Ishikawa (cell line): ENCODE measurements at regions not wholly inside any gene's neighbourhood (a gene's known extent, or its start where the extent isn't known, plus 50 kb on each side); places are given as distances from the start of the nearest gene placed in this dataset.

Experiments
- CEBPB ChIP-seq: IDR thresholded peaks from 2 replicates; pipeline ENCODE4 v1.6.1; 2012
- CREB1 ChIP-seq: IDR thresholded peaks from 2 replicates; pipeline ENCODE4 v1.6.1; 2012; ENCODE audit warnings: low read depth
- EGR1 ChIP-seq: IDR thresholded peaks from 2 replicates; pipeline ENCODE4 v1.6.1; 2012
- EP300 ChIP-seq: IDR thresholded peaks from 2 replicates; pipeline ENCODE4 v1.6.1; 2012; ENCODE audit warnings: borderline replicate concordance
- FOXM1 ChIP-seq: IDR thresholded peaks from 2 replicates; pipeline ENCODE4 v1.6.1; 2012; ENCODE audit warnings: low read depth, borderline replicate concordance
- NFIC ChIP-seq: IDR thresholded peaks from 2 replicates; pipeline ENCODE4 v1.6.1; 2012
- RAD21 ChIP-seq: IDR thresholded peaks from 2 replicates; pipeline ENCODE4 v1.6.1; 2012; ENCODE audit warnings: low read depth
- TAF1 ChIP-seq: IDR thresholded peaks from 2 replicates; pipeline ENCODE4 v1.6.1; 2012; ENCODE audit warnings: low read depth, mild to moderate bottlenecking
- TCF12 ChIP-seq: IDR thresholded peaks from 2 replicates; pipeline ENCODE4 v1.6.1; 2012; ENCODE audit warnings: low read depth
- TEAD4 ChIP-seq: IDR thresholded peaks from 2 replicates; pipeline ENCODE4 v1.6.1; 2012
- YY1 ChIP-seq: IDR thresholded peaks from 2 replicates; pipeline ENCODE4 v1.6.1; 2012; ENCODE audit warnings: low read depth
- ZBTB7A ChIP-seq: IDR thresholded peaks from 2 replicates; pipeline ENCODE4 v1.6.1; 2012; ENCODE audit warnings: low read depth
- TF ChIP-seq, protein P1 (sequence below): IDR thresholded peaks from 2 replicates; pipeline ENCODE4 v1.6.1; 2012; ENCODE audit warnings: low read depth, mild to moderate bottlenecking
- TF ChIP-seq, protein P2 (sequence below): IDR thresholded peaks from 2 replicates; pipeline ENCODE4 v1.6.1; 2012
- TF ChIP-seq, protein P3 (sequence below): IDR thresholded peaks from 2 replicates; pipeline ENCODE4 v1.6.1; 2012

DNA sequence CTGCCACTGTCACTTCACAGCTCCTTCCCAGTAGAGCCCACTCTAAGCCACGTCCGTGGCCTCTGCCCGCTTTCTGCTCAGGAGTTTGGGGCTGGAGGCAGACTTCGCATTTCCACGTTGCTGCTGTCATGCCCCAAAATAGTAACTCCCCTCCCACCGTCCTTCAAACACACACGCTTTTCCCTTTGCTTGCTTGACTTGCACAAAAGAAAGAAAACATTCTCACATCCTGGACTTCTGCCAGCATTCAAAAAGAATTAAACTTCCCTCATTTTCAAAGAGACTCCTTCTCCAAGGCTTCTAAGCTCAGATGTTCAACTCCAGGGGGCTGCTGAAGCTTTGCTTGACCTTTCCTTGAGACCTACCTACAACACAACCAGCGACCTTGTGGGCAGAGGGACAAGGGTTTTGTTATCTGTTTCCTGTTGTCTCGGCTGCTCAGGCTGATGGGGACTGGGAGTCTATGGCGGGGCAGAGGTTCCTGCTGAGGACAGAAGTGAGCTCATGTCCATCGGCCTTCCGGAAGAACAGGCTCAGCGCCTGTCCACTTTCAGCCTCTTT, 263.8 kb upstream of the FOXQ1 start:
- TF ChIP-seq NFIC, result no peak
- no peak for TF ChIP-seq EP300
- TF ChIP-seq EGR1, result no peak
- TF ChIP-seq, protein P1, sequence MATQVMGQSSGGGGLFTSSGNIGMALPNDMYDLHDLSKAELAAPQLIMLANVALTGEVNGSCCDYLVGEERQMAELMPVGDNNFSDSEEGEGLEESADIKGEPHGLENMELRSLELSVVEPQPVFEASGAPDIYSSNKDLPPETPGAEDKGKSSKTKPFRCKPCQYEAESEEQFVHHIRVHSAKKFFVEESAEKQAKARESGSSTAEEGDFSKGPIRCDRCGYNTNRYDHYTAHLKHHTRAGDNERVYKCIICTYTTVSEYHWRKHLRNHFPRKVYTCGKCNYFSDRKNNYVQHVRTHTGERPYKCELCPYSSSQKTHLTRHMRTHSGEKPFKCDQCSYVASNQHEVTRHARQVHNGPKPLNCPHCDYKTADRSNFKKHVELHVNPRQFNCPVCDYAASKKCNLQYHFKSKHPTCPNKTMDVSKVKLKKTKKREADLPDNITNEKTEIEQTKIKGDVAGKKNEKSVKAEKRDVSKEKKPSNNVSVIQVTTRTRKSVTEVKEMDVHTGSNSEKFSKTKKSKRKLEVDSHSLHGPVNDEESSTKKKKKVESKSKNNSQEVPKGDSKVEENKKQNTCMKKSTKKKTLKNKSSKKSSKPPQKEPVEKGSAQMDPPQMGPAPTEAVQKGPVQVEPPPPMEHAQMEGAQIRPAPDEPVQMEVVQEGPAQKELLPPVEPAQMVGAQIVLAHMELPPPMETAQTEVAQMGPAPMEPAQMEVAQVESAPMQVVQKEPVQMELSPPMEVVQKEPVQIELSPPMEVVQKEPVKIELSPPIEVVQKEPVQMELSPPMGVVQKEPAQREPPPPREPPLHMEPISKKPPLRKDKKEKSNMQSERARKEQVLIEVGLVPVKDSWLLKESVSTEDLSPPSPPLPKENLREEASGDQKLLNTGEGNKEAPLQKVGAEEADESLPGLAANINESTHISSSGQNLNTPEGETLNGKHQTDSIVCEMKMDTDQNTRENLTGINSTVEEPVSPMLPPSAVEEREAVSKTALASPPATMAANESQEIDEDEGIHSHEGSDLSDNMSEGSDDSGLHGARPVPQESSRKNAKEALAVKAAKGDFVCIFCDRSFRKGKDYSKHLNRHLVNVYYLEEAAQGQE, result no peak
- TF ChIP-seq FOXM1, result no peak
- TF ChIP-seq TEAD4, result no peak
- TF ChIP-seq CREB1, result no peak
- no peak for TF ChIP-seq YY1
- TF ChIP-seq RAD21, result no peak
- TF ChIP-seq TAF1, result no peak
- TF ChIP-seq ZBTB7A, result no peak
- TF ChIP-seq, protein P2, sequence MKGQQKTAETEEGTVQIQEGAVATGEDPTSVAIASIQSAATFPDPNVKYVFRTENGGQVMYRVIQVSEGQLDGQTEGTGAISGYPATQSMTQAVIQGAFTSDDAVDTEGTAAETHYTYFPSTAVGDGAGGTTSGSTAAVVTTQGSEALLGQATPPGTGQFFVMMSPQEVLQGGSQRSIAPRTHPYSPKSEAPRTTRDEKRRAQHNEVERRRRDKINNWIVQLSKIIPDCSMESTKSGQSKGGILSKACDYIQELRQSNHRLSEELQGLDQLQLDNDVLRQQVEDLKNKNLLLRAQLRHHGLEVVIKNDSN, result no peak
- no peak for TF ChIP-seq TCF12
- TF ChIP-seq CEBPB, result no peak
- TF ChIP-seq, protein P3, sequence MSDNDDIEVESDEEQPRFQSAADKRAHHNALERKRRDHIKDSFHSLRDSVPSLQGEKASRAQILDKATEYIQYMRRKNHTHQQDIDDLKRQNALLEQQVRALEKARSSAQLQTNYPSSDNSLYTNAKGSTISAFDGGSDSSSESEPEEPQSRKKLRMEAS, result no peak

DNA sequence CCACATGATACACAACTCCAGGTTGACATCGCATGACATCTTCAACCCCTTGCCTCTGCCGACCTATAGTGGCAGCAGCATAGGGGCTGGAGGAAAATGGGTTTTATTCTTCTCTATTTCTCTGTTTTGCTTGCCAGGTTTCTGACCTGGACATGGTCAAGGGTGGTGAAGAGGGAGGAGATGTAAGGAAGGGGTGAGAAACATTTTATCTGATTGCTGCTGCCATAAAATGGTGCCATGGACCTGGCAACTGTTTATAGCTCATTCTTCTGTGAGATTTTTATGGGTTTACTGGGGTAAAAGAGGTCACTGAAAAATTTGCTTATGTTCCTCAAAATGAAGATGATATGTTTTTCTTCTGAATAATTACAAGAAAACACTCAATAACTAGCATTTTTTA, 266.7 kb upstream of the FOXQ1 start:
- TF ChIP-seq, protein P3, result no peak
- no peak for TF ChIP-seq TCF12
- no peak for TF ChIP-seq EP300
- TF ChIP-seq NFIC, result no peak
- no peak for TF ChIP-seq YY1
- no peak for TF ChIP-seq TEAD4
- TF ChIP-seq CREB1, result no peak
- TF ChIP-seq EGR1, result no peak
- TF ChIP-seq, protein P1, result no peak
- no peak for TF ChIP-seq ZBTB7A
- TF ChIP-seq, protein P2, result no peak
- TF ChIP-seq CEBPB, result no peak
- TF ChIP-seq RAD21, result no peak

GRCh38 chr6:1044040-1044836, 267.7 kb upstream of the FOXQ1 start:
- TF ChIP-seq TAF1 (no peak), RAD21 (no peak), FOXM1 (no peak), TCF12 (no peak), TEAD4 (no peak), NFIC (no peak), EP300 (no peak), YY1 (no peak), EGR1 (no peak), CEBPB (no peak), ZBTB7A (no peak)
- TF ChIP-seq, protein P3, result no peak
- TF ChIP-seq, protein P1, result no peak
- TF ChIP-seq, protein P2, result no peak
